Activated CD8-positive, alpha-beta memory T cell treated with anti-CD3 and anti-CD28 coated beads for 36 hours (primary cell): ENCODE measurements at regions not wholly inside any gene's neighbourhood (a gene's known extent, or its start where the extent isn't known, plus 50 kb on each side); places are given as distances from the start of the nearest gene placed in this dataset.

Experiments
- CTCF ChIA-PET: fragments of 350-600 bp; sonication (Branson Sonifier 250); formaldehyde crosslinking; loops from one replicate; lab custom pipeline; 2021; ENCODE audit warnings: antibody characterized with exemption; lab: Charles Lee
- POLR2A ChIA-PET: fragments of 350-600 bp; sonication (Branson Sonifier 250); formaldehyde crosslinking; loops from one replicate; lab custom pipeline; 2021; ENCODE audit warnings: antibody characterized with exemption; lab: Charles Lee

DNA sequence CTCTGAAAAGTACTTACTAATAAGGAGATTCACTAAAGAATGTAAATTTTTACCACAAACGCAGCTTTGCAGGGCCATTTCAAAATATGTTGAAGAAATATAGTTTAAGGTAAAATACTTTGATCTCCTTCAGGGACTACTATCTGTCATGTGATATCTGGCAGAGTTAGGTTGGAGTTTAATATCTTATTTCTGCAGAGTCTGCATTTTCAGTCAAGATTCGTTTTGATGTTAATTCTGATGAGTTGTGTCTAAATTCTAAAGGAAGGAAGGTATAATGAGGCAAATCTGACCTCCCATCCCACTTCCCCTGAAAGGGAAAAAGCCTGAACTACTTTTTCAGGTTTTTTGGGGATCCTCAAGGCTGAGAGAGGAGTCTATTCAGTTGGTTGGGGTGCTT lies 123.9 kb upstream of the TECRL start:
- POLR2A ChIA-PET = no interaction called here
- CTCF ChIA-PET = no interaction called here

DNA sequence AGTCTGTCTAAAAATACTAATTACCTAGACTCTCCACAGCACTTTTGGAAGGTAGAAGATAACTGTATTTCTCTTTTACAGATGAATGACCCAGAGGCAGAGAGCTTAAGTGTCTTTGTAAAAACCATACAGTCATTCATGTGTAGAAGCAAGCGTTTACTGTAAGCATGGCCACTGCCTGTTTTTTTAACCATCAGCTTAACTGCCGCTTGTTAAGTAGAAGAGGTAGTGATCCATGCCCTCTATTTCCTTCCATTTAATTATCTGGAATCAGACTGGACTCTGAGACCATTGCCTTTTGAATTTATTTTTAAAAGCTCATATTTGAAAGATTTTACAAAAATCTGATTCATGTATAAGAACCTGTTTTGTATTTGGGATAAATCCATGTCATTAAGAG lies 111.2 kb upstream of the TECRL start:
- POLR2A ChIA-PET = no interaction called here

DNA sequence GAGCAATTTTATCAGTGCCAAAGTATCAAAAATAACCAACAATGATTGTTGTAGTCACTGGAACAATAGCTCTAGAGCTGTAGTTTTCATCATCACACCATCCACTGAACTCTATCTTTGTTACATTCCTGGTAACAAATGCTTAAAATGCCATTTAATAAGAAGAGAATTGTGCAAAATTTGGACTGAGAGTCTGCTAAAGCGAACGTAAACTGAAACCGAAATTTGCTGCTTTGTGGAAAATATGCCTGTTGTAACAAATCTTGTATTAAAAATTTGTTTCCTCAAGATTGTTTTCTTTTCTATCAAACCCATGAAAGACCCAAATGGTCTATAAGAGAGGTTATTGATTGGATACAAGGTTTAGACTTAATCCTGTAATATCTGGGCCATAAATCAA lies 109.3 kb upstream of the TECRL start:
- ChIA-PET CTCF (no interaction called here), POLR2A (no interaction called here)

More for the DNA sequence above, 111.2 kb upstream of the TECRL start:
- CTCF ChIA-PET = no interaction called here

DNA sequence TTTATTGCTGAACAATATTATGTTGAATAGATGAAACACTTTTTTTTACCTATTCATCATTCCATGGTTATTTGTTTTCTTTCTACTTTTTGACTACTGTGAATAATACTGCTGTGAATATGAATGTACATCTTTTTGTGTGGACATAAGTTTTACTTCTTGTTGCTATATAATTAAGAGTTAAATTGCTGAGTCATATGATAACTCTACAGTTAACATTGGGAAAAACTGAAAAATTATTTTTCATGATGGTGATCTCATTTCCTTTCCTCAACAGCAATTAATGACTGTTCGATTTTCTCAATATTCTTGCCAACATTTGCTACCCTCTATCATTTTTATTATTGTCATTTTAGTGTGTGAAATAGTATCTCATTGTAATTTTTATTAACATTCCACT lies 106.9 kb upstream of the TECRL start:
- POLR2A ChIA-PET = no interaction called here

DNA sequence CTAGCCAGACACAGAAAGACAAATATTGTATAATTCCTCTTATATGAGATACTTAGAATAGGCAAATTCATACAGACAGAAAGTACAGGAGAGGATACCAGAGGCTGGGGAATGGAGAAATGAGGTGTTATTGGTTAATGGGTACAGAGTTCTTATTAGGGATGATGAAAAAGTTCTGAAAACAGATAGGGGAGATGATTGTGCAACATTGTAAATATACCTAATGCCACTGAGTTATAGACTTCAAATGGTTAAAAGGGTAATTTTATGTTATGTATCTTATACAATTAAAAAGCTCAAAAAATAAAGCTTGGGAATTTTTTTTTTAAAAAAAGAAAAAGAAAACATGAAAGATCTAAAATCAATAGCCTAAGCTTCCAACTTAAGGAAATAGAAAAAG lies 98.8 kb upstream of the TECRL start:
- CTCF ChIA-PET = no interaction called here
- POLR2A ChIA-PET = no interaction called here

More for the DNA sequence above, 106.9 kb upstream of the TECRL start:
- CTCF ChIA-PET = no interaction called here

DNA sequence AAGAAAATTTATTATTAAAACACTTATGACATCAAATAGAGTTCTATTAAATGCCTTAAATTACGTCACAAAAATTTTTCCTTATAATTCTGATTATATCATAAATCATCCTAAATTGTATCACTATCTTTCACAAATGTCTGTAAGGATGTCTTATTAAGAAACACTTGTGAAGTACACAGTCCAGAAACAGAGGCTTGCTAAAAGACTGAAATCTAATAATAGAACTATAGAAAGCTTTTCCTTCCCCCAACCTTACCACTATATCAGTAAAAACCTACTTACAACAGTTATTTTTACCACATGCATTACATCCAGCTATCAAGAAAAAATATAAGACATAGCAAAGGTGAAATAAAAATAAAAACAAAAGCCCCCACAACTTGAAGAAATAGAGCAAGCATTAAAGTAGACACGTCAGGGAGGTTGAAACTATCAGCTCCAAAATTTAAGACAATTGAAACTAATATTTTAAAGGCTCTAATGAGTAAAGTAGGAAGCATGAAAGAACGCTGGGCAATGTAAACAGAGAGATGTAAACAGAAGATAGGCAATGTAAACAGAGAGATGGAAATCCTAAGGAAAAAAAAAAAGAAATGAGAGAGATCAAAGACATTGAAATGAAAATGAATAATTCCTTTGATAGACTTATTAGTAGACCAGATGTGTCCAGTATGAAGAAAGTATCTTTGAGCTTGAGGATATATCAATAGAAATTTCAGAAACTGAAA lies 94.9 kb upstream of the TECRL start:
- ChIA-PET POLR2A (no interaction called here), CTCF (no interaction called here)

DNA sequence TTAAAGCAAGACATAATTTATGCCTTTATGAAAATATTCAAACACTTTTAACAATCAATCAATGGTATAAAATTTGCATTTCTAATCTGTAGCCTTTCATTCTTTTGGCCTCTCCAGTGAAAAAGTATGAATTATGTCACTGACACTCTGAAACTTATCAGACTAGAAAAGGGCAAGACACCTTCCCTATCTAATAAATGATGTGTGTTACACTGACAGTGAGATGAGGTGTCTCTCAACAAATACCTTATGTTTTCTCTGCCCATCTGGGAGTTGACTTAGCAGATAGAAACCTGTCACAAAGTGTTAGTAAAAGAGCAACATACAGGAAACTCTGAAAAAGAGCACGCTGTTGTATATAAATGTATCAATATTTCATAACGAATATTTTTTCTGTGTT lies 94.2 kb upstream of the TECRL start:
- ChIA-PET POLR2A (no interaction called here), CTCF (no interaction called here)

DNA sequence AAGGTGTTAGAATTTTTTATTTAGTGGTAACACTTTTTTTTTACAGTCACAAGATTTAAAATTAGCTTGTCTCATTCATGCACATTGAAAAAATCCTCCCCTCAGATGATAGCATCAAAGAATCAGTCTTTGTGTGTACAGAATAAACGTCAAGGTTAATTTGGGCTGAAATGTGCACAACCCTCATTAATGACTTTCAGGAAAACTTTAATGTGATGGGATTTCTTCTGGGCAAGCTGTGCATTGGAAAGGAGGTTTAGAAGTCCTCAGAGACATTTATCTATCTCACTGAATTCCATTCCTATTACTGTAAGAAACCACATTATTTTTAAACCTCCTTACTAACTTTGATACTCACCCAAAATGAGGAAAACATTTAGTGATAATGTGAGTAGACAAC lies 88.2 kb upstream of the TECRL start:
- CTCF ChIA-PET = no interaction called here
- POLR2A ChIA-PET = no interaction called here

DNA sequence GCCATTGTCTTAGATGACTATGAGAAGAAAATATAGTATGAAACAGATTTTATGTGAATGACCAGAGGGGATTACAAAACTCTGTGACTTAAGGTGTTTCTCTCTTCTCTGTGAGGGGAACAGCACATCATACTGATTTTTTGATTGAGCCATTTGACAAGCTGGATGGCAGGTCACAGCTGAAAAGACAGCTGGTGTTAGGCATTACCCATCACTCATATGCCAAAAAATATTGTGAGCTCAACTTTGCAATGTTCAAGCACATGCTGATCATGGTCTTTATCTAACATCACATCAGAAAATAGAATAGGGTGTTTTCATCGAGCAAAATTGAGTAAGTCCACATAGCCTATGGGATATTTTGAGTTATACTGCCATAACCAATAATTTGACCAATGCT lies 86.7 kb upstream of the TECRL start:
- ChIA-PET CTCF (no interaction called here), POLR2A (no interaction called here)

DNA sequence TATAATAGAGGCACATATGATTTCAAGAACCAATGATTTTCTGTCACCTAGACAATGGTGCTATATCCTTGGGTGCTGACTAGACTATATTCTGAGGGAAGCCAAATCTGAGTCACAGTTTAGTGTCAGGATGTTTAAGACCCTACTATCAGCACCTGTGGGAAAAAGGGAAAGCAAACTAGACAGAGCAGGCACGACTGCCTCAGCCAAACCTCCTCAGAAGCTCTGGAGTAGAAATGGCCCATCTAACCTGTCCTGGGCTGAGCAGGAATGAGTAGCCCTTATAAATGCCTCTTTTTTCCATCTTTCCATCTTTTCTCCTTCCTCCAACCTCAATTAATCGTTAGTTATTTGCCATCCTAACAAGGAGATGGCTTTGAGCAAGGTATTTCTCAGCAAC lies 80.4 kb upstream of the TECRL start:
- POLR2A ChIA-PET = no interaction called here
- CTCF ChIA-PET = no interaction called here

DNA sequence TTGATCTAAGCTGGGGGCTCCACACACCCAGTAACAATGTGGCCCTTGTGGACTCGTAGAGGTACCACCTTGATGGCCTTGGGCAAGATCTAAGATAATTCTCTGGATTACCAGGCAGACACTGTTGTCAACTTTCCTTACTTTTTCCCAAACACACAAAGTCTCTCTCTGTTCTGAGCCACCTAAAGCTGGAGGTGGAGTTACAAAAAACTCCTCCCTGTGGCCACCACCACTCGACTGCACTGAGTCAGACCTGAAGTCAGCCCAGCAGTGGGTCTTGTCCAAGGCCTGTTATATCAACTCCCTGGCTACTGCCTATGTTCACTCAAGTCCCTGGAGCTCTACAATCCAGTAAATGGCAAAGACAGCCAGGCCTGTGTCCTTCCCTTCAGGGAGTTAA lies 70.1 kb upstream of the TECRL start:
- CTCF ChIA-PET = no interaction called here
- POLR2A ChIA-PET = no interaction called here

DNA sequence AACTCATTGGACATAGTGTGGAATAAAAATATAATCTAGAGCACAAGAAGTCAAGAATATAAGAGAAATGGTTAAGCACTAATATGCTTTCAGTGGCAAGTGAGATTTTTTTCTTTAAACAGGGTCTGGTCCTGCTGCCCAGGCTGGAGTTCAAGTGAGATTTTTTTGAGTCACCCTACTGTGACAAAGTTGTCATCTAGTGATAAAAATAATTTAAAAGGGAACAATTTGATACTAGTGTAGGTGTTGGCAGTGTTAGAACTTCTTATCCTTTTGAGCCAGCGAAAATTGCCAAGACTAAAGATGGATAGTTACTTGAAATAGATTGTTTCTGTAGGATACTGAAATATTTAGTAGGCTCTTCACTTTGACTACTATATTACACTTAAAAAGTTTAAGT lies 67.9 kb upstream of the TECRL start:
- ChIA-PET CTCF (no interaction called here), POLR2A (no interaction called here)

DNA sequence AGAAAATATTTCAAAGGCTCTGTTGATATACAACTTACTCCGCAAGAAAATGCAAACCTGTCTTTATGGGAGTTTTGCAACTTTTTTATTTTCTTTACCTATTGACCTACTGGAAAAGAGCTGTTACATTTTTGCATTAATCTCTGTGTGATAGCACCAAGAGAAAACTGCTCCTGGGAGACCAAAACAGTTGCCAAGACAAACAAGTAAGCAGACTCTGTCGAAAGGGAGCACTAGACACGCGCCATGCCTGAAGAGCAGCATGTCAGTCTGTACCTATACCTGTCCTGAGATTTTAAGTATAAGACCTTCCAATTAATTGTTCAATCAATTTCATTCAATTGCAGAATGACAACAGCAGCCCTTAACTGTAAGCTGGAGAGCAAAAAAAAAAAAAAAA lies 56.0 kb upstream of the TECRL start:
- CTCF ChIA-PET = no interaction called here
- POLR2A ChIA-PET = no interaction called here

DNA sequence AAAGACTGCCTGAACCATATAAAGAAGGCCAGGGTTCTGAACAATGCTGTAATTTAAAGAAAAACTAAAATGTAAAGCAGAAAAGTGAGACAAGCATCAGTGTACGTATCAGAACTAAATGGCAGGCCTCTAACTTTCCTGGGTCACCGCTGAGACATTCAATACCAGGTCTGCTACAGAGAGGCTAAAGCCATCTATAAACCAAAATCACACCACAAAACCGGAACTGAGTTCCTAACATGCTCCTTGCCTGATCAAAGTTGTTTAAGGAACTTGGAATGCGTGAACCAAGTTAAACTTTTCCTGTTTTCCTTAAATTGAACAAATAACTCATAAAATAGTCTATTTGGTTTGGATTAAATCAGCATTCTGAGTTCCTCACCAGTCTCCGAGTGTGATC lies 55.3 kb upstream of the TECRL start:
- ChIA-PET POLR2A (no interaction called here), CTCF (no interaction called here)
